NCI-H1930 (cell line): ENCODE measurements at regions not wholly inside any gene's neighbourhood (a gene's known extent, or its start where the extent isn't known, plus 50 kb on each side); places are given as distances from the start of the nearest gene placed in this dataset.
"Not testable (repeated sequence)": the region's sequence is repeated elsewhere in the genome, so short reads cannot be mapped to it uniquely, and the experiment has no call there.

Source experiments
- DNase-seq, 2 experiments: peaks; one replicate each; lab custom pipeline; 2025; lab: John Stamatoyannopoulos, UW

DNA sequence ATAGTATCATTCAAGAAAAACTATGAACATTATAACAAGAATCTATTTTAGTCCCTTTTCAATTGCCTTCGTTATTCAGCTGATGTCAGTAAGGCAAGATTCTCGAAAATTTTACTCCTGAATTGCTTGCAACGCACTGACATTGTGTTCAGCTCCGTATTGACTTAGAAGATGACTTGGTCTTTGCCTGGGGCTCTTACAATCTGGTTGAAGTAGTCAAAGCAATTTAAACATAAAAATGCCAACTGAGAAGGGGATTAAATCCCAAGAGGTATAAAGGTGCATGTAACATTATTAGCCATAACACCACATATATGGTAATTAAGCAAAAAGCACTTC is 507.1 kb downstream of the CENPC start:
- DNase-seq, result no peak

DNA sequence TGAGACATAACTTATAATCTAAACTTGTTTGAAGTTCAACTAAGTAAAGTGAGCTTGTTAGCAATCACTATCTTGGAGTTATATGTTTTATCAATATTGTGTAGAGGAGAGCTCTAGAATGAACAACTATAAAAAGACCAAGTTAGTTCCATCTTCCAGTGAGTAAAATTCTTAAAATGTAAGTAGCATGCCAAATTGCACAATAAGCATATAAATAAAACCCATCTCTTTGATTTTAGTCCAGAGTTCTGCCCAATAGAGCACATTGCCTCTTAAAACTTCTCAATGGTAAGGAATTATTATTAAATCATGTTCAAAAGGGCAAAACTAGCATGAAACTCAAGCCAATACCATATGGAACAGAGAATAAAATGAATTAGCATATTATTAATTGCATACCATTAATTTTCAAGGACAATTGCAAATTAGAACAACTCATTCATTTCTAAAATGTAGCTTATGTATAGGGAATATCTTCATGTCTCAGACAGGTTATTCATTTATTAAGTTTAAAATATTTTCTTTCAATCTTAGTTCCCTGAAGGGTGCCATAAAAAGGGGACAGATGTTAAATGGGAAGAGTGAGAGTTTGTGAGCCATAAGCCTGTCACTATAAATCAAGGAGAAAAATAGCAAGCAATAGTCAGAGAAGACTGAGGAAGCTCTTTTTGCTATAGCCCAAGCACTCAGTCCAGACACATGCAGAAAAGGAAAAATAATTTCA is 507.6 kb downstream of the CENPC start:
- no peak for DNase-seq

DNA sequence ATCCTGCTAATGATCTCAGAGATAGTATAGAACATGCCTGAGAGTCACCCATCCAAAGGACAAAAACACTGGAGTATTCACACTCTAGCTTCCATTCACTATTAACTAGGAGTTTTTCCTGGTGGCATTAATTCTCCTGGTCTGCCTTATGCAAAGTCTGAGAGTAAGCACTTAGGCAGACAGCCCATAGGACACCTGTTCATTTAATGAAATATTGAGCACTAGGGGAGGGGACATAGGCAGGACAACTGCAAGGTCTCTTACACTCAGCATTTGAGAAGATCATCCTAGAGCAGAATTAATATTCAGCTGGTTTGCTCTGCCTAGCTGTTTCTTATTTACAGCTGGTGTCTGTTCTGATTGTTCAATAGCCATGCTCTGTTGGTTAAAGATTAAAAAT is 508.5 kb downstream of the CENPC start:
- DNase-seq, result no peak

- no peak for DNase-seq
Observed at GRCh38 chr4:67035986-67036385, 509.3 kb downstream of the CENPC start.

GRCh38 chr4:67035501-67035900 is 509.8 kb downstream of the CENPC start:
- no peak for DNase-seq

- no peak for DNase-seq
Observed at GRCh38 chr4:67030636-67031035, 514.7 kb downstream of the CENPC start.

DNA sequence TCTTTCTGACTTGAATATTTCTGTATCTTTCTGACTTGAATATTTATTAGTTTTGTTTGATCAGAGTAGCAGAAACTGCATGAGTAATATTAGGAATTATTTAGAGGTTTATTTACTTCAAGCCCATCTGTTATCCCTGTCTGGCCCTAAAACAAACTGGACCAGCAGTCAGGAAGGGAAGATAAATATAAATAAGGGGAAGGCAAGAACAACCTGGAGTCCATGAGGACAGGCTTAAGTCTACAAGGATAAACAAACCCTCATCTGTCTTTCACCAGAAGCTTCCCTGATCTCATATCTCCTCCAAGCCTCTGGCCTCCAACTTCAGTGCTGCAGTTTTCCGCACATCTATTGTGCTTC is 524.9 kb downstream of the CENPC start:
- DNase-seq, result no peak

- DNase-seq, result no peak
Observed at GRCh38 chr4:67019686-67020437, 525.4 kb downstream of the CENPC start.

DNA sequence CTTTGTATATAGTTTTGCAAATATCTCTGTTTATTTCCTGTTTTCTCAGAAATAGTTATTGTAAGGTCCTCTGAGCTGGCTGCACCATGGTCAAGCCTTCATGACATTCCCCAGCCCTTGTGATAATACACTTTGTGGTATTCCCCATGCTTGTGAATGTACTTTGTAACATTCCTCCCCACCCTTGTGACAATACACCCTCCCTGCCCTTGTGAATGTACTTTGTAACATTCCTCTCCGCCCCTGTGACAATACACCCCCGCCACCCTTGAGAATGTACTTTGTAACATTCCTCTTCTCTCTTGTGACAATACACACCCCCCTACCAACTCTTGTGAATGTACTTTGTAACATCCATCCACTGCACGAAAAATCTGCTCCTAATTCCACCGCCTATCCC is 530.7 kb downstream of the CENPC start:
- no peak for DNase-seq

DNA sequence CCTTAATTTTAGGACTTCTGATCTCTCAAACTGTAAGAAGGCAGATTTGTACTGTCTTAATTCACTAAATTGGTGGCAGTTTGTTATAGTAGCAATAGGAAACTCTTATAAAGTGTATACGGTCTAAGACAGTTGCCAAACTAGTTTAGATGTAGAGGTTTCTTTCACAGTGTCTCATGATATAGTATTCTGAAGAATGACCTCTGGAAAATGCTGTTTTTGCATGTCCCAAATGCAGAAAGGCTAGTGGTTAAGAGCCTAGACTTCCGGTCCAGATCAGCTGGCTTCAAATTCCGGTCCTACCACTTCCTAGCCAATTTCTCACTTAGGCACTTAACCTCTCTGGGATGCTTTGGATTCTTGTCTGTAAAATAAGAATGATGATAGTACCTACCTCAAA is 538.5 kb downstream of the CENPC start:
- no peak for DNase-seq

DNA sequence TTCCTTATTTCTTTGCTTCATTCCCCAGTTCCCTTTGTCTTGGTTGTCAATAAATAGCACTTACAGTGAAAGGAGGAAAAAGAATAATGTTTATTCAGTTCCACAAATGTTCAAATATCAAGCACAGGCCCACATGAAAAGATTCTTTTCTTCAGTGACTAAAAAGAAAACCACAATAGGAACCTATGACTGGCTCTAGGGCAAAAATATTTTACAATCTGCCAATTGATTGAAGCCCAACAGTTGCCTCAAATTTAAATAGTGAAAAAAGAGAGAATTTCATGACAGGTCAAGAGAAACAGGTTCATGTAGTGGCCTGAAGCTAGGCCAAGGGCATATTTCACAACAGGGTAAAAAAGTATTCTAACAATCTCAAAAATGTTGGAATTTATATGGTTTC is 553.8 kb downstream of the CENPC start:
- no peak for DNase-seq

- DNase-seq, result no peak
Observed at GRCh38 chr4:66974665-66975064, 570.6 kb downstream of the CENPC start.

- DNase-seq, result no peak
Observed at GRCh38 chr4:66972087-66972486, 573.2 kb downstream of the CENPC start.

DNA sequence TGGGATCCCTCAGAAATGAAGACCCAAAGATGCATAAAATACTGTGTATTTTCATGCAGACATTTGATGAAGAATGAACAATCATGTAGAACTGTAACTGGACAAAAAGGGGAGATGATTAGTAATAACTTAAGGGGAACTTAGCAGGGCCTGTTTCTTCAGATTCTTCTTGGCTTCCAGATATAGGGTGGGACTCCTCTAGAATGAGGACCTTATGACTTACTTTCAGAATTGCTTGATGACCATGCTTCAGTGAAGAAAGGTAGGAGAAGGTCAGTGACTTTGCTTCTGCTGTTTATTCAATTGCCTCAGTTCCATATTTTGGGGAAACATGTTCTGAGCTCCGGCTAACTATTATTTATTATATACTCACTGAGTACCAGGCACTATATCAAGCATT is 580.8 kb downstream of the CENPC start:
- DNase-seq, result no peak

DNA sequence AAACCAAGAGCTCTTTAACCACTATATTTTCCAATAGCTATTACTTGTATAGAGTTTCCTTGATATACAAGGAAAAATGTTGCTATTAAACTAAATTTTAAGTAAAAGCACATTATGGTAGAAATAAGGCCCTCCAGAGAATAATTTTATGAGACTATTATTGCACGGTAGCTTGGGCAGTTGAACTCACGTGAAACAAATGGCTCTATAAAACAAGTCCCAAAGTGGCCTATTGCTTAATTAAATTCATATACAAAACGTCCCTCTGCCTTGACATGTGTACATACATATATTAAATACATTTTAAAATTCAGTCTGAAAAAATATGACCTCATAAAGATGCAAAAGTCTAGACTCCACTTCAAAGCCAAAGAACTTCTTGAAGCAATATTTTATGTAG is 582.2 kb downstream of the CENPC start:
- DNase-seq, result no peak

- DNase-seq, result no peak
Observed at GRCh38 chr4:66959207-66959606, 586.1 kb downstream of the CENPC start.

GRCh38 chr4:66956852-66957251 is 588.5 kb downstream of the CENPC start:
- no peak for DNase-seq

DNA sequence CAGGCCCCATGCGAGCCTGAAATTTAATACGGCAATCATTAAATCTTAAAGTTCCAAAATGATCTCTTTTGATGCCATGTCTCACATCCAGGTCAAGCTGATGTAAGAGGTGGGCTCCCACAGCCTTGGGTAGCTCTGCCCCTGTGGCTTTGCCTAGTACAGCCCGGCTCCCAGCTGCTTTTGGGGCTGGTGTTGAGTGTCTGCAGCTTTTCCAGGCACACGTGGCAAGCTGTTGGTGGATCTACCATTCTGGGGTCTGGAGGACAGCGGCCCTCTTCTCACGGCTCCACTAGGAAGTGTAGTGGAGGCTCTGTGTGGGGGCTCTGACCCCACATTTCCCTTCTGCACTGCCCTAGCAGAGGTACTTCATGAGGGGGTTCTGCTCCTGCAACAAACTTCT is 588.9 kb downstream of the CENPC start:
- no peak for DNase-seq

- DNase-seq, result no peak
Observed at GRCh38 chr4:66955784-66956183, 589.5 kb downstream of the CENPC start.

DNA sequence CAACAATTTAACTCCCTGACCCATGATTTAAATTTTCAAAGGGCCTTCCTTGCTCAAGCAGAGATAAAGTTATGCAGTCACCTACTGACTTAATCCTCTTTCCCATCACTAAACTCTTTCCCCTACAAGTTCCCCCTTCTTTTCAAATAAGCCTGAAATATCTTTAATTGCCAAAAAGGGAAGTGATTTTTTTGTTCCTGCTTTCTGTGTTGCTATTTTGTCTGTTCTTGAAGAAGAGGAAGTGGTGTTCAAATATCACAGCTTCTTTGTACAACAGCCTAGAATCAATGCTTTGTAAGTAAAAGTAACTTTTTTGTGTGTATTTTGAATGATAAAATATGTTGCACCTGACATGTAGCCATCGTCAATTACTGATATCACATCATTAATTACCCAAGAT is 595.9 kb downstream of the CENPC start:
- DNase-seq, result no peak

GRCh38 chr4:66946761-66947160 is 598.5 kb downstream of the CENPC start:
- DNase-seq, result no peak

DNA sequence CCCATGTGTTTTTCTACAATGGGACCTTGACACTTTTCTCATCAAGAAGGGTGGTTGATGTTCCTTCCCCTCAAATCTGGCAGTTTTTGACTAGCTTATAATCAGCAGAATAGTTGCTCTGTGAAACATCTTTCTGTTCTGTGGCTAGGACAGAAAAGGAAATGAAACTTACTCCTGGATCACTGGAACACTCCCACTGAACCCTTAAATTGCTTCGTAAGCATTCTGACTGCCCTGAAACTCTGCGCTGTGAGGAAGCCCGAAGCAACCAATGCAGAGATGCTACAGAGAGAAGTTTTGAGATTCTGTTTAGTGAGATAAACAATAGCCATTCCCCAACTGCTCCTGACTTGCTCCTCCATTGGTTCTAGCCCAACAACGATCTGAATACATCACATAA is 602.2 kb downstream of the CENPC start:
- DNase-seq, result no peak

GRCh38 chr4:66931981-66932380 is 613.3 kb downstream of the CENPC start:
- not testable (repeated sequence) for DNase-seq

DNA sequence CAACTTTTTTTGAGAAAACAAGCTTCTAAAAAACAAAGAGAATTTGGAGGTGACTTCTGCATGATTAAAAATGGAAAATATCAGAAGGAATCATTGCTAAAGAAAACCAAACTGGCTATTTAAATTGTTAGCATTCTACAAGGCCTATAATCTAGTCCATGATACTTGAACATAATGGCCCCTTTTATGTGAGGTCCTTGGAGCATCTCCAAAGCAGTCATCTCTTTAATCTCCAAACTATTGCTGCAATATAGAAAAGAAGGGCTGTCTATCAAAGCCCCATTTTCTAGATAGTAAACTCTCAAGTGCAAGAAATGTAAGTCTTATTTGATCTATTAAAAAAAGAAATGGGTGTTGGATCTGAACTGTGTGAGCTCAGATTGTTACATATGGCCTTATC is 615.1 kb downstream of the CENPC start:
- DNase-seq, result no peak
